KOPT-K1 (cell line): ENCODE measurements at regions not wholly inside any gene's neighbourhood (a gene's known extent, or its start where the extent isn't known, plus 50 kb on each side); places are given as distances from the start of the nearest gene placed in this dataset.

Experiments used
- H3K27ac ChIP-seq: fragments of 200-600 bp; sonication (generic); 2 replicates; pipeline ENCODE4 v1.5.1; 2016; ENCODE audit warnings: antibody characterized with exemption, mild to moderate bottlenecking, low read depth, low read length; ENCODE audit not compliant: poor library complexity, severe bottlenecking
- H3K36me3 ChIP-seq: fragments of 200-600 bp; sonication (generic); 2 replicates; pipeline ENCODE4 v1.5.1; 2017; ENCODE audit warnings: antibody characterized with exemption, mild to moderate bottlenecking, low read length, moderate library complexity; ENCODE audit not compliant: insufficient read depth
- H3K9me3 ChIP-seq: fragments of 200-600 bp; sonication (generic); 2 replicates; pipeline ENCODE4 v1.5.1; 2017; ENCODE audit warnings: antibody characterized with exemption, low read length, mild to moderate bottlenecking; ENCODE audit not compliant: insufficient read depth, poor library complexity, severe bottlenecking

- Histone ChIP-seq H3K9me3 (no peaks in the 10 kb centered on the region), H3K36me3 (no peaks in the 10 kb centered on the region), H3K27ac (no peak overlapping the region)
Measured at GRCh38 chr15:62753518-62754221, 288.9 kb upstream of the TPM1 start.

- H3K27ac ChIP-seq = no peak overlapping the region
- no peaks in the 10 kb centered on the region for H3K36me3 ChIP-seq
- no peaks in the 10 kb centered on the region for H3K9me3 ChIP-seq
Measured at GRCh38 chr15:62756326-62756994, 286.1 kb upstream of the TPM1 start.

GRCh38 chr15:62756995-62757360 is 285.6 kb upstream of the TPM1 start:
- Histone ChIP-seq H3K27ac (no peak overlapping the region), H3K36me3 (no peaks in the 10 kb centered on the region), H3K9me3 (no peaks in the 10 kb centered on the region)

GRCh38 chr15:62757535-62757934 is 285.0 kb upstream of the TPM1 start:
- no peaks in the 10 kb centered on the region for H3K36me3 ChIP-seq
- no peaks in the 10 kb centered on the region for H3K9me3 ChIP-seq
- no peak overlapping the region for H3K27ac ChIP-seq

- no peaks in the 10 kb centered on the region for H3K9me3 ChIP-seq
- no peaks in the 10 kb centered on the region for H3K36me3 ChIP-seq
- no peak overlapping the region for H3K27ac ChIP-seq
Measured at GRCh38 chr15:62758126-62758951, 284.2 kb upstream of the TPM1 start.

- H3K9me3 ChIP-seq = no peaks in the 10 kb centered on the region
- H3K36me3 ChIP-seq = no peaks in the 10 kb centered on the region
- no peak overlapping the region for H3K27ac ChIP-seq
Measured at GRCh38 chr15:62758952-62759349, 283.6 kb upstream of the TPM1 start.

- H3K36me3 ChIP-seq = no peaks in the 10 kb centered on the region
- no peaks in the 10 kb centered on the region for H3K9me3 ChIP-seq
- no peak overlapping the region for H3K27ac ChIP-seq
Measured at GRCh38 chr15:62760538-62760937, 282.0 kb upstream of the TPM1 start.

GRCh38 chr15:62765916-62766315 is 276.6 kb upstream of the TPM1 start:
- Histone ChIP-seq H3K36me3 (no peaks in the 10 kb centered on the region), H3K9me3 (no peaks in the 10 kb centered on the region)

GRCh38 chr15:62766599-62766998 is 275.9 kb upstream of the TPM1 start:
- Histone ChIP-seq H3K27ac (no peak overlapping the region), H3K36me3 (no peaks in the 10 kb centered on the region), H3K9me3 (no peaks in the 10 kb centered on the region)

More at GRCh38 chr15:62765916-62766315, 276.6 kb upstream of the TPM1 start:
- H3K27ac ChIP-seq = no peak overlapping the region

- H3K36me3 ChIP-seq = no peaks in the 10 kb centered on the region
- no peaks in the 10 kb centered on the region for H3K9me3 ChIP-seq
- no peak overlapping the region for H3K27ac ChIP-seq
Measured at GRCh38 chr15:62769604-62770003, 272.9 kb upstream of the TPM1 start.

GRCh38 chr15:62770111-62770660 is 272.4 kb upstream of the TPM1 start:
- Histone ChIP-seq H3K36me3 (no peaks in the 10 kb centered on the region), H3K9me3 (no peaks in the 10 kb centered on the region), H3K27ac (no peak overlapping the region)

- Histone ChIP-seq H3K36me3 (no peaks in the 10 kb centered on the region), H3K27ac (no peak overlapping the region), H3K9me3 (no peaks in the 10 kb centered on the region)
Measured at GRCh38 chr15:62770752-62771151, 271.8 kb upstream of the TPM1 start.

- Histone ChIP-seq H3K36me3 (no peaks in the 10 kb centered on the region), H3K27ac (no peak overlapping the region)
Measured at GRCh38 chr15:62771234-62771633, 271.3 kb upstream of the TPM1 start.

GRCh38 chr15:62773369-62774165 is 269.0 kb upstream of the TPM1 start:
- Histone ChIP-seq H3K27ac (no peak overlapping the region), H3K36me3 (no peaks in the 10 kb centered on the region), H3K9me3 (no peaks in the 10 kb centered on the region)

More at GRCh38 chr15:62771234-62771633, 271.3 kb upstream of the TPM1 start:
- H3K9me3 ChIP-seq = no peaks in the 10 kb centered on the region
